Keratinocyte (primary cell): ENCODE measurements at regions not wholly inside any gene's neighbourhood (a gene's known extent, or its start where the extent isn't known, plus 50 kb on each side); places are given as distances from the start of the nearest gene placed in this dataset.

Source experiments
- DNase-seq: peaks from one replicate; pipeline ENCODE4 v3.0.0-alpha.2; 2011; ENCODE audit warnings: low read depth, missing footprints, low spot score
- FAIRE-seq: peaks from 2 replicates; lab custom pipeline; 2011; peaks lifted over from hg19 to GRCh38; lab: Jason Lieb, UNC
- H2AFZ ChIP-seq: 2 replicates; pipeline ENCODE4 v1.6.0; 2012; ENCODE audit warnings: low read length, control low read depth, inconsistent platforms; ENCODE audit not compliant: control insufficient read depth
- H3K27ac ChIP-seq: 2 replicates; pipeline ENCODE4 v1.5.1; 2011; ENCODE audit warnings: low read length; ENCODE audit not compliant: control insufficient read depth, insufficient read depth
- H3K27me3 ChIP-seq: 3 replicates; pipeline ENCODE4 v1.6.0; 2011; ENCODE audit warnings: low read length; ENCODE audit not compliant: control insufficient read depth, insufficient read depth; ENCODE audit errors: extremely low read depth
- H3K36me3 ChIP-seq, 2 experiments: 2 replicates in 1 of 2; 3 replicates in 1 of 2; pipeline ENCODE4 v1.5.1; 2011; ENCODE audit warnings: low read length in 2 of 2, mild to moderate bottlenecking in 1 of 2; ENCODE audit not compliant: control insufficient read depth in 2 of 2, insufficient read depth in 2 of 2; ENCODE audit errors: extremely low read depth in 1 of 2
- H3K4me1 ChIP-seq: 3 replicates; pipeline ENCODE4 v1.5.1; 2011; ENCODE audit warnings: low read length; ENCODE audit not compliant: control insufficient read depth, insufficient read depth; ENCODE audit errors: extremely low read depth
- H3K4me2 ChIP-seq: 3 replicates; pipeline ENCODE4 v1.6.0; 2011; ENCODE audit warnings: low read depth, low read length; ENCODE audit not compliant: control insufficient read depth, insufficient read depth; ENCODE audit errors: extremely low read depth
- H3K4me3 ChIP-seq, 3 experiments: fragments of 200-600 bp in 1 of 3; sonication (generic) in 1 of 3; 2 replicates in 2 of 3; 3 replicates in 1 of 3; pipeline ENCODE4 v1.5.1; 2011 to 2016; ENCODE audit warnings: low read length in 3 of 3, mild to moderate bottlenecking in 3 of 3, control low read depth in 2 of 3, inconsistent platforms in 1 of 3, low read depth in 1 of 3, mixed read lengths in 1 of 3, mixed run types in 1 of 3, moderate library complexity in 1 of 3; ENCODE audit not compliant: control insufficient read depth in 2 of 3, insufficient read depth in 2 of 3; ENCODE audit errors: extremely low read depth in 1 of 3
- H3K79me2 ChIP-seq: 2 replicates; pipeline ENCODE4 v1.6.0; 2012; ENCODE audit warnings: low read length; ENCODE audit not compliant: control insufficient read depth, insufficient read depth
- H3K9ac ChIP-seq: 3 replicates; pipeline ENCODE4 v1.6.0; 2011; ENCODE audit warnings: low read length; ENCODE audit not compliant: control insufficient read depth, insufficient read depth; ENCODE audit errors: extremely low read depth
- H3K9me1 ChIP-seq: 3 replicates; pipeline ENCODE4 v1.6.0; 2011; ENCODE audit warnings: low read length; ENCODE audit not compliant: control insufficient read depth, insufficient read depth; ENCODE audit errors: extremely low read depth
- H3K9me3 ChIP-seq: 2 replicates; pipeline ENCODE4 v1.5.1; 2012; ENCODE audit warnings: low read depth, low read length; ENCODE audit not compliant: control insufficient read depth
- H4K20me1 ChIP-seq: 3 replicates; pipeline ENCODE4 v1.6.0; 2011; ENCODE audit warnings: low read length; ENCODE audit not compliant: control insufficient read depth, insufficient read depth; ENCODE audit errors: extremely low read depth
- EZH2 ChIP-seq: IDR thresholded peaks from one replicate; pipeline ENCODE4 v1.6.1; 2012; ENCODE audit warnings: inconsistent platforms, mild to moderate bottlenecking, low read length, moderate library complexity
- dilution Hi-C: fragments of 300-500 bp; cut with MboI; formaldehyde crosslinking; loops from one replicate; pipeline ENCODE4 v1.7.0; 2020; ENCODE audit warnings: low sequenced_read_pairs; ENCODE audit not compliant: extremely low pct_ligation_motif_present
- TF ChIP-seq, protein P1 (sequence below), 3 experiments: IDR thresholded peaks in 1 of 3; conservative IDR thresholded peaks in 1 of 3; optimal IDR thresholded peaks in 1 of 3; 2 replicates in 2 of 3; 3 replicates in 1 of 3; pipeline versions ENCODE3 to v1.5.1; 2011; ENCODE audit warnings: low read length in 3 of 3, mild to moderate bottlenecking in 3 of 3, moderate library complexity in 2 of 3, control low read depth in 1 of 3, inconsistent platforms in 1 of 3; ENCODE audit not compliant: insufficient read depth in 2 of 3; ENCODE audit errors: extremely low read depth in 1 of 3

GRCh38 chr12:115835445-115835844 lies 442.0 kb downstream of the MED13L start:
- Histone ChIP-seq H3K27me3 (no peaks in the 10 kb centered on the region), H3K4me3 (no peak overlapping the region), H3K4me2 (no peak overlapping the region), H3K79me2 (no peaks in the 10 kb centered on the region), H4K20me1 (no peaks in the 10 kb centered on the region), H2AFZ (no peak overlapping the region), H3K9me1 (no peaks in the 10 kb centered on the region), H3K9me3 (no peaks in the 10 kb centered on the region), H3K36me3 (no peaks in the 10 kb centered on the region), H3K27ac (no peak overlapping the region), H3K4me1 (no peaks in the 10 kb centered on the region), H3K9ac (no peak overlapping the region)
- DNase-seq, result no peak
- TF ChIP-seq EZH2, result no peak
- TF ChIP-seq, protein P1, sequence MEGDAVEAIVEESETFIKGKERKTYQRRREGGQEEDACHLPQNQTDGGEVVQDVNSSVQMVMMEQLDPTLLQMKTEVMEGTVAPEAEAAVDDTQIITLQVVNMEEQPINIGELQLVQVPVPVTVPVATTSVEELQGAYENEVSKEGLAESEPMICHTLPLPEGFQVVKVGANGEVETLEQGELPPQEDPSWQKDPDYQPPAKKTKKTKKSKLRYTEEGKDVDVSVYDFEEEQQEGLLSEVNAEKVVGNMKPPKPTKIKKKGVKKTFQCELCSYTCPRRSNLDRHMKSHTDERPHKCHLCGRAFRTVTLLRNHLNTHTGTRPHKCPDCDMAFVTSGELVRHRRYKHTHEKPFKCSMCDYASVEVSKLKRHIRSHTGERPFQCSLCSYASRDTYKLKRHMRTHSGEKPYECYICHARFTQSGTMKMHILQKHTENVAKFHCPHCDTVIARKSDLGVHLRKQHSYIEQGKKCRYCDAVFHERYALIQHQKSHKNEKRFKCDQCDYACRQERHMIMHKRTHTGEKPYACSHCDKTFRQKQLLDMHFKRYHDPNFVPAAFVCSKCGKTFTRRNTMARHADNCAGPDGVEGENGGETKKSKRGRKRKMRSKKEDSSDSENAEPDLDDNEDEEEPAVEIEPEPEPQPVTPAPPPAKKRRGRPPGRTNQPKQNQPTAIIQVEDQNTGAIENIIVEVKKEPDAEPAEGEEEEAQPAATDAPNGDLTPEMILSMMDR (optimal IDR thresholded peaks at IDR 0.05 in 1 of 3, IDR thresholded peaks at IDR 0.05 in 1 of 3, conservative IDR thresholded peaks at IDR 0.05 in 1 of 3; ENCODE audit: extremely low read depth in 1 of 3, insufficient read depth in 2 of 3, low read length in 3 of 3), result no peak
- no peak for FAIRE-seq
- dilution Hi-C loops, result no loop called here

- Histone ChIP-seq H2AFZ (no peak overlapping the region), H3K9me3 (no peaks in the 10 kb centered on the region), H3K36me3 (no peaks in the 10 kb centered on the region), H3K4me1 (no peaks in the 10 kb centered on the region), H3K9me1 (no peaks in the 10 kb centered on the region), H3K27me3 (no peaks in the 10 kb centered on the region), H3K4me3 (no peak overlapping the region), H3K79me2 (no peaks in the 10 kb centered on the region), H3K4me2 (no peak overlapping the region), H4K20me1 (no peaks in the 10 kb centered on the region), H3K9ac (no peak overlapping the region), H3K27ac (no peak overlapping the region)
- dilution Hi-C loops, result no loop called here
- TF ChIP-seq, protein P1 (optimal IDR thresholded peaks at IDR 0.05 in 1 of 3, IDR thresholded peaks at IDR 0.05 in 1 of 3, conservative IDR thresholded peaks at IDR 0.05 in 1 of 3; ENCODE audit: extremely low read depth in 1 of 3, insufficient read depth in 2 of 3, low read length in 3 of 3), result no peak
- TF ChIP-seq EZH2, result no peak
- peak; percentile 39 for FAIRE-seq
- no peak for DNase-seq
Observed at GRCh38 chr12:115833704-115834103, 443.8 kb downstream of the MED13L start.
